IMR-90 (cell line): ENCODE measurements at regions not wholly inside any gene's neighbourhood (a gene's known extent, or its start where the extent isn't known, plus 50 kb on each side); places are given as distances from the start of the nearest gene placed in this dataset.

Experiments used
- BHLHE40 ChIP-seq: fragments of 150-350 bp; IDR thresholded peaks from 2 replicates; pipeline ENCODE4 v1.6.1; 2016; ENCODE audit warnings: mild to moderate bottlenecking, low read depth, low read length
- MXI1 ChIP-seq: IDR thresholded peaks from 2 replicates; pipeline ENCODE4 v1.6.1; 2012; ENCODE audit warnings: low read depth, mild to moderate bottlenecking, low read length, moderate library complexity, borderline replicate concordance
- POLR2A ChIP-seq: IDR thresholded peaks from 2 replicates; pipeline ENCODE4 v1.6.1; 2012; ENCODE audit warnings: mild to moderate bottlenecking, low read depth, low read length
- RAD21 ChIP-seq: IDR thresholded peaks from 2 replicates; pipeline ENCODE4 v1.6.1; 2012; ENCODE audit warnings: low read length, improper control_type of control experiment
- RCOR1 ChIP-seq: IDR thresholded peaks from 2 replicates; pipeline ENCODE4 v1.6.1; 2012; ENCODE audit warnings: mild to moderate bottlenecking, low read length, improper control_type of control experiment; ENCODE audit not compliant: insufficient replicate concordance
- SMC3 ChIP-seq: fragments of 150-350 bp; IDR thresholded peaks from 2 replicates; pipeline ENCODE4 v1.6.1; 2016; ENCODE audit warnings: low read depth, mild to moderate bottlenecking, antibody characterized with exemption, low read length, moderate library complexity
- TF ChIP-seq, protein P1 (sequence below): conservative IDR thresholded peaks from 2 replicates; pipeline ENCODE4 v1.5.1; 2012; ENCODE audit warnings: mild to moderate bottlenecking, low read depth, low read length, improper control_type of control experiment
- TF ChIP-seq, protein P2 (sequence below): fragments of 150-350 bp; IDR thresholded peaks from 2 replicates; pipeline ENCODE4 v1.6.1; 2017; ENCODE audit warnings: mild to moderate bottlenecking, antibody characterized with exemption, low read length, low read depth

DNA sequence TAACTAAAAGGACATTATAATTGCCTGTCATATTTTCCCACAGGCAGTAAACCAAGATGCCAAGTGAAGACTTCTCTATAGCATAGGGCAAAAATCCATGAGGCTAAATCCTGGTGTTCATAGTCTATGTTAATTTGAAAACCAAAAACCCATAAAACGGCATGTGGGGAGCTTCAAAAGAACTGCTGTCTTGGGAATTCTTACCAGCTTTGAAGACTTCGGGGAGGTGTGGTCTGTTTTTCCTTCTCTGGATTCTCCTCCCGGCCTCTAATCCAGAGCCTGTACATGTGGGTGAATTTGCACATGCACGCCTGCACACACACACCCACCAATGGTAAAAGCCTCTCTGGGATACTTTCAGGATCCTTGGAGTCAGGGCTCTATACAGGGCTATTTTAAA lies 61.9 kb upstream of the IFNG-AS1 start:
- no peak for TF ChIP-seq POLR2A
- TF ChIP-seq, protein P1, sequence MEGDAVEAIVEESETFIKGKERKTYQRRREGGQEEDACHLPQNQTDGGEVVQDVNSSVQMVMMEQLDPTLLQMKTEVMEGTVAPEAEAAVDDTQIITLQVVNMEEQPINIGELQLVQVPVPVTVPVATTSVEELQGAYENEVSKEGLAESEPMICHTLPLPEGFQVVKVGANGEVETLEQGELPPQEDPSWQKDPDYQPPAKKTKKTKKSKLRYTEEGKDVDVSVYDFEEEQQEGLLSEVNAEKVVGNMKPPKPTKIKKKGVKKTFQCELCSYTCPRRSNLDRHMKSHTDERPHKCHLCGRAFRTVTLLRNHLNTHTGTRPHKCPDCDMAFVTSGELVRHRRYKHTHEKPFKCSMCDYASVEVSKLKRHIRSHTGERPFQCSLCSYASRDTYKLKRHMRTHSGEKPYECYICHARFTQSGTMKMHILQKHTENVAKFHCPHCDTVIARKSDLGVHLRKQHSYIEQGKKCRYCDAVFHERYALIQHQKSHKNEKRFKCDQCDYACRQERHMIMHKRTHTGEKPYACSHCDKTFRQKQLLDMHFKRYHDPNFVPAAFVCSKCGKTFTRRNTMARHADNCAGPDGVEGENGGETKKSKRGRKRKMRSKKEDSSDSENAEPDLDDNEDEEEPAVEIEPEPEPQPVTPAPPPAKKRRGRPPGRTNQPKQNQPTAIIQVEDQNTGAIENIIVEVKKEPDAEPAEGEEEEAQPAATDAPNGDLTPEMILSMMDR = no peak
- no peak for TF ChIP-seq RCOR1
- no peak for TF ChIP-seq SMC3
- TF ChIP-seq, protein P2, sequence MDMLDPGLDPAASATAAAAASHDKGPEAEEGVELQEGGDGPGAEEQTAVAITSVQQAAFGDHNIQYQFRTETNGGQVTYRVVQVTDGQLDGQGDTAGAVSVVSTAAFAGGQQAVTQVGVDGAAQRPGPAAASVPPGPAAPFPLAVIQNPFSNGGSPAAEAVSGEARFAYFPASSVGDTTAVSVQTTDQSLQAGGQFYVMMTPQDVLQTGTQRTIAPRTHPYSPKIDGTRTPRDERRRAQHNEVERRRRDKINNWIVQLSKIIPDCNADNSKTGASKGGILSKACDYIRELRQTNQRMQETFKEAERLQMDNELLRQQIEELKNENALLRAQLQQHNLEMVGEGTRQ = no peak
- TF ChIP-seq BHLHE40 = no peak
- no peak for TF ChIP-seq MXI1
- TF ChIP-seq RAD21 = no peak
